HG03066 (cell line): ENCODE measurements at regions not wholly inside any gene's neighbourhood (a gene's known extent, or its start where the extent isn't known, plus 50 kb on each side); places are given as distances from the start of the nearest gene placed in this dataset.
A peak's percentile ranks its signal among the peaks of the same experiment; 100 is the strongest.

ENCODE experiments used
- ATAC-seq: cut with Tn5 transposase; IDR thresholded peaks from one replicate; pipeline ENCODE4 v1.9.1; 2021; ENCODE audit warnings: low read depth; ENCODE audit not compliant: unreplicated experiment

DNA sequence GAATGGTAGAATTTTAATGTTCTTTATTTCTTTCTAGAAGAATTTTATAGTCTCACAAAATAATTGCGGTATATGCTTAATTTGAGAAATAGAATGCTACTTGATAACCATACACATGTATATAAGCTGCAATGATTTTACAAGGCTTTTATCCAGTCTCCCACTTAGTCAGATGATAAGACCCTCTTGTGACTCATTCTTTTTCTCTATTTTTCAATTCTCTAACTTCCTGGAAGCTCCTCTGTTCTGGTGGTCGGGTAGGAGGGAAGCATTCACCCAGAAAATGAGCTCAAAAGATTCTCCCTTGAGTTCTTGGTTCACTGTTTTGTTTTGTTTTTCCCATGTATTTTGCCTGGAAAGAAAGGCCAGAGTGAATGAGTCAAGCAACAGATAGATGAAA, 546.6 kb downstream of the INHBA start:
- ATAC-seq: no peak

DNA sequence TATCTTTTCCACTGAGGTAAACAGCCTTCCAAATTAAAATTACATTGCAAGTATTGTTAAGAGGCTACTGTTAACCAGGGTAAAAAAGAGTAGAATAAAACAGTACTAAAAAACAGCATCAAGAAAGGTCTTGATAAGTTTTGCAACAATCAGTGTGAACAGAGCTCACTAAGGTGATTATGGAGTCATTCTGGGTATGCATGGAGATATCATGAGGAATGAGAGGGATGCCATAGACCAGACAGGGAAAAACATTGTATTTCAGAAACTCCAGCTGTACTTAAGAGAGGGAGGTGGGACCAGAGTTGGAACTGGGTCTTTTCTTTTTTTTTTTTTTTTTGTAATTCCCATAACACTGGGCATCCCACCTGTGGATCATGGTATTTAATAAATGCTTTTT, 549.6 kb downstream of the INHBA start:
- no peak for ATAC-seq

DNA sequence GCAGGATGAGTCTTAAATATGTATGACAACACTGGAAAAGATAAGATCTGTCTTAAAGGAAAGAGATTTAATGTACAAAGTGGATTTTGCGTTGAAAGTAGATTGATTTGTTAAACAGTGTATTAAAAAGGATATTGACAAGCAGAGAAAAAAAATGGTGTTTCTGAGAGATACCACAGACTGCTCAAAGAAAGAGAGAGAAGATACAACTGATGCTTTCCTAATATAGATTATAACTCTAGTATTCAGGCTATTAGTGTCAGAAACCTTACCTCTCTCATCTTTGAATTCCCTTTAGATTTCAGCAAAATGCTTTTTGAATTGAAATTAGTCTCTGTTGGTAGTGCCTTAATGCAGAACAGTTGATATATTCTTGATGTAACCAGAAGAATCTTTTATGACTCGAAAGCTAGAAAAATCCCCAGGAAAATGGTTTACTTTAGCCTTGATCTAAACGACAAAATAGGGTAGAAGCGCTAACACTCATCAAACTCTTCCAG, 550.7 kb downstream of the INHBA start:
- ATAC-seq: no peak

DNA sequence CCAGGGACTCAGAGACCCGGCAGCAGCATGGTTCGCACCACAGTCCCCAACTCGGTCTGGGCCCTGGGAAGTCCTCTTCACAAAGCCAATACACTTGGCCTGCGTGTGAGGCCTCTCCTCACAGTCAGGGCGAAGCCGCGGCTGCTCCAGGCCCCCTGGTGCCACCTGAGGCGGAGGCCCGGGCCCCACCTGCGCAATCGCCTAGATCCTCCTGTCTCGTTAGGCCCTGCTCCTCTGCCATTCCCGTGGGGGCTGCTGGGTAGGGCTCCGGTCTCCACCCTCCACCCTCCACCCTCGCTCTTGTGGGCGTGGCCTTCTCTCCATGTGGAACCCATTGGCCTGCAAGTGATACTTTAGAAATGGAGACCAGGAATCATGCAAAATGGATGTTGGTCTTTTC, 553.3 kb downstream of the INHBA start:
- no peak for ATAC-seq

DNA sequence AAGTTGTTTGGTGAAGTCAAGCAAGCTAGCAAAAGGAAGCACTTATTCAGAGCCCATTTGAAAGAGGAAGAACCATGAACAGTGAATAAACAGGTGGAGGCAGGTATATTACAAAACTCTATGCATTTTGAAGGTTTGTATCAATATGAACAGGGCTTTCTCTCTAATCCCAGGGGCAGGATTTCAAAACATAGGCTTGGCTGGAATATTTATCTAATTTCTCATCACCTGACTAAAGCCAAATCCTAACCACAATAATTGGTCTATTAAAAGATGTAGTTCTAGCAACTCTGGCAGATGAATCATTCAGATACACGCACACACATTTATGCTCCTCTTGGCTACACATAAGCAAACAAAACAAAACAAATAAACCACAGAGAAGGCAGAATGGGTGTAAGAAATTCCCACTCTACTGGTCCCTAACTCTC, 554.4 kb downstream of the INHBA start:
- ATAC-seq: no peak

DNA sequence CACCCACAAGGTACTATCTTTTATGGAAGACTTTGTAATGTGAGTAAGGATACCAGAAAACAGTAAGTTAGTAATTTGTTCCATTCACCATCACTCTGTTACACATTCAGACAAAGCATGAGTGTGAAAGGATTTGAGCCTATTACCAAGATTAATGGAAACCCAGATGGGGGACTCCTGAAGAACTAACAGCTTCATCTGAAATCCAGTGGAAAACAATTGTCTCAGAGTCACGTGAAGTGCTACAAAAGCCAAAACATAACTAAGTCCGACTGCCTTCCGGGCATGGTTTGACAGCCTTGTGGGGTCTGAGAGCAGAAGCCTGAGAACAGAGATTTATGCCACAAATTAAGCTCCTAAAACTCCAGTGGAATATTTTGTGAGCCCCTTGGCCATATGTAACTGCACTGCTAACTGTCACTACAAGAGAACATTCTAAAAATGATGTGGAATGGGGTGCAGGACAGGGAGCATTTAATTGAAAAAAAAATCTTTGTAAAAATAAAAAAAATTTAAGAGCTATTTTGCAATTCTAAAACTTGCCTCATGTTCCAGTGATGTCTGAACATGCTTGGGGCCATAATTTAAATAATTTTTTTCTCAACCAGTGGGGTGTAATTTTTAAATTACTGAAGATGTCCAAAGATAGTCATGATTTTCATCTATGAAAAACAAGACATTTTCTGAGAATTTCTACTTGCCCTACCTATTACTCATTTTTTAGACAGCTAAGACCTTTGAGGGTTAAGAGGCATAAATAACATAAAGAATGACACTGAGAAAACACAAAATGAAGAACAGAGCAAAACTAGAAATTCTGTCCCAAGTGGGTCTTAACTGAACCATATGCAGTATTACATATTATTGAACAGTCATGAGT, 555.0 kb downstream of the INHBA start:
- no peak for ATAC-seq

DNA sequence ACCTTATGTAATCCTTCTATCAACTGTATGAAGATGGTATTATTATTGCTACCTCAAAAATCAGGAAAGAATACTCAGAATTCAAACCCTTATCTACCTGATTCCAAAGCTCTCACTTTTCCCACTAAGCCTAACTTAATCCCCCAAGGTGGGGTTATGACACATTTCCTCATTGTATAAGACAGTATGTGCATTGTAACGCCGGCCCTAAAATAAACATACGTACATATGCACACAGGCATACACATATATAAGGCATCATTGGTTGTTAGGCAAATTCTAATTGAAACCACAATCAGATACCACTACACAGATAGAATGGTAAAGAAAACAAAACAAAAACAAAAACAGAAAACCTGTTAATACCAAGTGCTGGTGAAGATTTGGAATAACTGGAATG, 556.5 kb downstream of the INHBA start:
- no peak for ATAC-seq

DNA sequence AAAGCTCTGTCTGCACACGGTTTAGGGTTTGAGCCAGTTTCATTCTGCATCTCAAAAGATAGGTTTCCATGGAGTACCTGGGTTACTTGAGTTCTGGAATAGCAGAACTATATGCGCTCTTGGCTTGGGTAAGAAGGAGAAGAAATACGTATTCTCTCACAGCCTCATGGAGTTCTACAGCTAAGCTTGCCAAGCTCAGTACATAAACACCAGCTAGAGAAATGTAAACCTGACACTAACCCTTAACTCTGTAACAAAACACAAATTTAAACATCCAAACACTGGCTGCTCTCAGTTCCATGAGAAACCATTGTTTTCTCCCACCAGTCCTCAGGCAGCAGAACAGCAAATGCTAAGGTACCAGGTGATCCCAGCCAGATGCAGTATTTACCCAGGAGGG, 557.2 kb downstream of the INHBA start:
- ATAC-seq: no peak

DNA sequence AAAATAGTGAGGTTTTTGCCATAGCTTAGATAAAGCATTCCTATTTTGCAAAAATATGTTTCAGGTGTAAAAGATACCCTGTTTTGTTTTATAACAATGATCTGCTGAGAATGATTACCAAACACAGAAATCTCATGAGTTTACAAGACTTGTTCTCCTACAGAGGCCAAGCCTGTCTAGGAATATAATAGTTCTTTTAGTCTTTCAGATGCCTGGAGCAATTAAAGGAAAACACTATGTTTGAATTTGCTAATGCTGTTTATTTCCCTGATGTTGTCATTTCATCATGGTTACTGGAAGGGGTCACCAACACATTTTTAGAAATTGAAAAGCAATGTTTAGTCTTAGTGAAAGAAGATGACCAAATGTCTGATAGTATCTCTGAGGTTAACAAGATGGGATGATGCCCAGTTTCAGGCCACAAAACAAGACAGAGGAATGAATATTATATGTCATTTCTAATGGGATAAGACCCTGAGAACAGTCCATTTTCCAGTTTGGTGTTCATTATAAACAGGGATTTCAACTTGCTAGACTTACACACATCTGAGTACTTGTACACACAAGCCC, 559.9 kb downstream of the INHBA start:
- no peak for ATAC-seq

DNA sequence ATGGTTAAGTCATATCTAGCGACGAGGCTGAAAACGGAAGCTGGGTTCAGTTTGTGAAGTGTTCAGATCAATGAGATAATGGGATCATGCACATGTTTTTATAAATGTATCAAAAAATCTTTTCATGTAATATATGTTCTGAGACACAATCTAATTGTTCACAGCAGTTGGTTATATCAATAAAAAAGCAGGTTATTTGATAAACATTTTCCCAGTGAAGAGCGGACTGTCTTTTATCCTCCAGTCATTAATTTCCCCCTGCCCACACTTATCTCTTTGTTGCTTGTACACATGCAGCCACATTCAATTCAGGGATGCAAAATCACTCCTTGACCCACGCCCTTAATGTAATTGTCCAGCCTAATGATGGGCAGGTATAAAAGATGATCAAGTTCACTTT, 563.1 kb downstream of the INHBA start:
- ATAC-seq: no peak

DNA sequence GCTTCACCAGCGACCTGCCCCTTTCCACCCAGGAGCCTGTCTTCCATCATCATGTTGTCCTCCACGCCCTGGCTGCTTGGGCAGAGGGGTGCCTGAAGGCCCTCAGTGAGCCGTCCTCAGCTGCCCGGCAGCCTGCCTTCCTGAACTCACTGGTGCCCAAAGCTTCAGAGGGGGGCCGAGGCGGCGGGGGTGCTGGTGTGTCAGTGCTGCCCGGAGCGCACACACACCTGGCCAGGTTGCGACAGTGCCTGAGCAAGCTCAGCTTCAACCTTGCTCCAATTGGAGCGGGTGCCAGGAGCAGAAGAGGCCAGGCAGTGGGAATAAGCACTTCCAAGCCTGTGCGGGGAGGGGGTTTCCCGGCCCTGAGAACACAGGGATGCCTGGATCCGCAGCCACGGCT, 566.3 kb downstream of the INHBA start:
- ATAC-seq: no peak

DNA sequence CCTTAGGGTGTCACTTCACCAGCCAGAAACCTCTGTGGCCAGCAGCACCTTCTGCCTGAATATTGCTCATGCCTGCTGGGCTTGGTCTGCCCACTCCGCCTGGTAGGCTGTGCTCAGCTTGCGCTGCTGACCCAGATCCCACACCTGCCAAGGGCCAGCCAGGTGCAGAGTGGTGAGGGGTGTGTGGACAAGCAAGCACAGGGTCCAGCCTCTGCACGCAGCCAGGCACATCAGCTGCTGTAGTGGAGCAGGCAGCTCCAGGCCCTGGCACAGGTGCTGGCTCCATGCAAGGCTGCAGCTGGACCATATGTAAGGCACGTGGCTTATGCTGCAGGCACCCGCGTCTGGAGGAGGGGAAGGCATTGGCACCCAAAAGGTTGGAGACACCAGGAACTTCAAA, 567.4 kb downstream of the INHBA start:
- ATAC-seq: no peak

DNA sequence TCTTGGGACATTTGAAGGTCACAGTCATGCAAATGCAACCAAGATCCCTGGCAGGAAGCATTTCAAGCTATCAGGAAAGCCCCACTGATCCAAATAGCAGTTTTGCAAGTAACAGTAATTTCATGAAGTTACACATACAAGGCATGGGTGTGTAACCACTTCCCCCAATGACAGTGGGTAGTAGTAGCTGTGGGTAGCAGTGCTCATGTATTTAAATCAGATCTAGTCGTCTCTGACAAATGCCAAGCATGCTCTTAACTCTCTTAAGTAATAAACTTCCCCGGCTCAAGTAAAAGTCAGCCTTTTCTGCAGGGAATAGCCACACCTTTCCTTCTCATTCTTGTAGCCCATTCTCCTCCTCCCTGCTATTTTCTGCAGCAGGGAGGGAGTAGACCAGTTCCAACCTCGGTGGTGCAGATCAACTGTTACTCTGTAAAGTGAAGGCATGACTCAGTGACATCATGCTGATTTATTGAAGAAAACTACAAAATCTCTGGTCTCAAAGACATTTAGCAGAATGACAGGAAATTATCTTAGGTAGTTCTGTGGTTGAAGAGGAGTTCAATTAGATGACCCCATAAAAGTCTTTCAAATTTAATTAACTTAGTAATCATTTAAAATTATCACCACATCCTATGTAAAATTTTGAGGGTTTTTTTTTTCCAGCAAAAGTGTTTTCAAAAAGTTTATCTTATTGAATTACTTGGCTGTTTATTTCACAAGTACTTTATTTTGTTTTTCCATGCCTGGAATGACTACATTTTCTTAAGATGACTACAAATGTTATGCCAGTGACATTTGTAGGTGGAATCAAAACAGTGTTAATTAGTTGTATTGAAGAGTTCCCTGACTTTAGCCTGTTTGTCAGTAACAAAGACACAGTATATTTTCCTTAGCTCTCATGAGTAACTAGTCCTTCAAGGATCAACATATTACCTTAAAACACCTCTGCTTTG, 568.3 kb downstream of the INHBA start:
- ATAC-seq: peak; percentile 54

DNA sequence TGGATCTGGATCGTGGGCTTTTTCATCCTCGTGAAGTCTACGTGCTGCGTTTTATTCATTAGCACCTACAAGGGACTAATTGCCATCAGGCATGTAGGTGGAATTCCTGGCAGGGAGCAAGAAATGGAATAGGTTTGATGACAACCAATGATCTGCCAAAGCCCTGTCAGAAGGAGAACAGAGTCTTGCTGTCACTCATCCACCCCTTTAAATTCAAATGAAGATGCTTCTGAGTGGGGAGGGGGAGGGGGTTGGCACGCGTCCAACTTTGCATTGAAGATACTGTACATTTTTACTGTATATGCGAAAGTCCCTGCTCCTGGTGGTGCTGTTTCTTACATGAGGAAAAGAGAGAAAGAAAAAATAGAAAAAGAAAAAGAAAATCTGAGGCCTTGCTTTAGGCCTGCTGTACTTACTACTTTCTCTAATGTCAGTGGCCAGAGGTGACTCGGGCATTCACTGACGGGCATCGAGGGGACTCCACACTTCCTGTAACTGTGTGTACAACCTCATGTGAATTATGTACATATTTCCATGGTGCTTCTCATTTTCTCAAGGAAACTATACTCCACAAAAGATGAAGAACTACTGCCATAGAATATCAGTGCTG, 569.1 kb downstream of the INHBA start:
- peak; percentile 16 for ATAC-seq

DNA sequence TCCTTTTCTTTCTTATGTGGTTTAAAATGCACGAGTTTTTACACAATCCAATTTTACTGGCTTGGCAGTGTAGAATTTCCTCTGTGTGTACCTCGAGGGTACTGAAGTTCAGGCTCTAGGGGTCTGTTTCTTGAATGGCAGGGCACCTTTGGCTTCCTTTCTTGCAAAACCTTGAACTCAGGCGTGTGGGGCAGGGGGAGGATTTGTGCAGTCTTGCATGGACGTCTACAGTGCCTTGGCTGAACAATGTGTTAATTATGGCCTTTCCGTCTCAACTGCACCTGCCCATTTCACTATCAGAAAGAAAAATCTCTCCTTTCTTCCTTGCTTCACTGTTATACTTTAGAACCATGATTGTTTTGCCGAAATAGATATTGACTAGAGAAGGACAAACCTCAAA, 570.9 kb downstream of the INHBA start:
- no peak for ATAC-seq

DNA sequence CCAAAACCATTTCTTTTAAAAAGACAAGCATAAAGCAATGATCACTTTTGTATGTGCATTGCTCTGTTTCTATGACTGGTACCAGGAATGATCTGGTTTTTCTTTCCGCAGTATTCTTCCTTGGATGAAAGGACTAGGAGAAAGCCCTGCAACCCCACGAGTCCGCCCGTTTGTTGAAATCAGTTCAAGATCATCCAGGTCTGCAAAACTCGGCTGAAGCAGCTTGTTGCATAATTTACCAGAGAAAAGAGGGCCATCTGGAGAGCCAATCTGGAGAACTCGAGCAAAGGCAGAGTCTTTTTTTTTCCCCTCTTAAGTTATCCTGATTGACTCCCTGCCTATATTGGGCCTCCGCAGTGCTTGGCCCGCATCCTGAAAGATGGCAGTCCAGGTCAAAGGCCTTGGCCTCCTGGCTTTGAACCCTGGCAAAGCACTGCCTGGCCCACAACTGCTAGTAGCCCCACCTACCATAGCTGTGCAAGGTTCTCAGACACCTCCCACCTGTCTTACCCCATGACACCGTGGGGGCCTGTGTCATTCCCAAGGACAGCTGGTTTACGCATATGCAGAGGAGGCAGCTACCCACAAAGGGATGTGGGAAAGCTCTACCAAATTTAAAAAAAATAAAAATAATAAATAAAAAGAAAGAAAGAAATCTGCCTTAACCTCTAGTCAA, 572.2 kb downstream of the INHBA start:
- ATAC-seq: no peak

DNA sequence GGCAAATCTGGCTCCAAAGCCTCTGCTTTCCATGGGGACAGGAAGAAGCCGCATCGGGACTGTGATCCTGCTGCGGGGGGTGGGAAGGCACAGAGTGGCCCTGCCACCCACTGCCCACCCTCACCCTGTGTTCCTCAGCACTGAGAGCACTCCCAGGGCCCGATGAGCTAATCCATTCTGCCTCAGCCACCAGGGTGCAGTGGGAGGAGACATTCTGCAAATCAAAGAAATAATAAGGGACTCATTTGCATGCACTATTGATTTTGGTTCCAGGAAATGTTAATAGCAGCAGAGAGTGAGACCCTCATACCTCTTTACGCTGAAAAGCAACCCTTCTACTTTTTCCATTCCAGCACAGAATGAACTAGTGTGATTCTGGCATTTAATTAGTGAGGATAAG, 572.8 kb downstream of the INHBA start:
- ATAC-seq: no peak

DNA sequence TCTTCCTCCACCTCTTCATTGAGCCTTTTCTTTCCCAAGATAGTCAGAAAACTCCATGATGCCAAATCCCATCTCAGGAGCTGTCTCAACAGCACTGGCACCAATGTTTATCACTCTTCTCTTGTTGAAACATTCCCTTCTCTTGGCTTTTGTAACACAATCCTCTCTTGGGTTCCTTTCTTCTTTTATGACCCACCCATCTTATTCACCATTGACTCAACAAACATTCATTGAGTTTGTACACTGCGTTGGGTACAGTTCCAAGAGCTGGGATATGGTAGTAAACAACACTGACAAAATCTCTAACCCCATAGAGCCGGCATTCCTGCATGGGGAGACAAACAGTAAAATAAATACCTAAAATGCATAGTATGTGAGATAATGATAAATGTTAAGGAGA, 577.5 kb downstream of the INHBA start:
- no peak for ATAC-seq

DNA sequence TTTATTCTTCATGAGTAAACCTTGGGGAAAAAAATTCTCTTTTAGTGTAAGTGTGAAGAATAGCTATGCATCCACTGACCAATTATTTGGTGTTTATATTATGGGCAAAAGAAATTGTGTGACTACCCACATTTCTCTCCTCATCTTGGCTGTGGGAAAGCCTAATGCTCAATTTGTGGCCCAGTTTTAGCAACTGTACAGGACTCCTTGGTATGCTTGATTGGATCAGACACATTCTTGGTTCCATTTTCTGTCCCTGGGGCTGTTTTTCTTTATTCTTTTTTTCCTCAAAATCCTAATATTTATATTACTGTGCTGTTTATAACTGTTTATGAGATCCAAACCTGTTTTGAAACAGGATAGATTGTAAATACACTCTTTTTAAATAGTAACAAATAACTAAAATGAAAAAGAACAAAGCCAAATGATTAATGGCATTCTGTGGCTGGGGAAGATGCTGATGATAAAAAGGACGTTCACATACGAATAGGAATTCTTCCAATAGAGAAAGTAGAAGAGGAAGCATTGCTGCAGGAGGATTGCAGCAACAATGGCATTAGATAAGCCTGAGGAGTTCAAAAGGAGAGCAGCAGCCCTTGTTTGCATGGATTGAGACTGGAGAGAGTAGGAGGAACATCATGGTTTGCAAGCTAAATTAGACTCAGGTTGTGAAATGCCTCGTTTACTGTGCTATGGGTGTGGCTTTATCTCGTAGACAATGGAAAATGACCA, 580.5 kb downstream of the INHBA start:
- no peak for ATAC-seq
